ENCODE measurements at regions not wholly inside any gene's neighbourhood (a gene's known extent, or its start where the extent isn't known, plus 50 kb on each side); places are given as distances from the start of the nearest gene placed in this dataset.

- DNase-seq, result no peak
These were observed 516.9 kb downstream of the PTPRU start for GRCh38 chr1:29753244-29753643.

- DNase-seq, result no peak
These were observed 515.8 kb downstream of the PTPRU start for GRCh38 chr1:29752141-29752540.

GRCh38 chr1:29749024-29749945, 513.0 kb downstream of the PTPRU start:
- DNase-seq, result no peak

- no peak for DNase-seq
These were observed 510.9 kb downstream of the PTPRU start for GRCh38 chr1:29747196-29747595.

GRCh38 chr1:29746076-29746665, 509.8 kb downstream of the PTPRU start:
- DNase-seq, result no peak

- no peak for DNase-seq
These were observed 508.6 kb downstream of the PTPRU start for GRCh38 chr1:29744684-29745490.

GRCh38 chr1:29743931-29744330, 507.6 kb downstream of the PTPRU start:
- no peak for DNase-seq

- DNase-seq, result no peak
These were observed 506.9 kb downstream of the PTPRU start for GRCh38 chr1:29743264-29743663.

- DNase-seq, result no peak
These were observed 502.9 kb downstream of the PTPRU start for GRCh38 chr1:29739176-29739575.

GRCh38 chr1:29736582-29737188, 500.4 kb downstream of the PTPRU start:
- DNase-seq, result no peak

- no peak for DNase-seq
These were observed 496.1 kb downstream of the PTPRU start for GRCh38 chr1:29732453-29732852.

GRCh38 chr1:29730623-29731022, 494.3 kb downstream of the PTPRU start:
- DNase-seq, result no peak

- DNase-seq, result no peak
These were observed 493.0 kb downstream of the PTPRU start for GRCh38 chr1:29729281-29729680.

- no peak for DNase-seq
These were observed 492.4 kb downstream of the PTPRU start for GRCh38 chr1:29728703-29729102.

- no peak for DNase-seq
These were observed 488.9 kb downstream of the PTPRU start for GRCh38 chr1:29725262-29725661.

GRCh38 chr1:29722598-29722997, 486.3 kb downstream of the PTPRU start:
- no peak for DNase-seq

GRCh38 chr1:29719253-29719652, 482.9 kb downstream of the PTPRU start:
- DNase-seq, result no peak

GRCh38 chr1:29718791-29719190, 482.5 kb downstream of the PTPRU start:
- DNase-seq, result no peak

- DNase-seq, result no peak
These were observed 480.0 kb downstream of the PTPRU start for GRCh38 chr1:29716306-29716705.

GRCh38 chr1:29713857-29714256, 477.5 kb downstream of the PTPRU start:
- DNase-seq, result no peak

- DNase-seq, result no peak
These were observed 476.5 kb downstream of the PTPRU start for GRCh38 chr1:29712801-29713200.

- DNase-seq, result no peak
These were observed 475.9 kb downstream of the PTPRU start for GRCh38 chr1:29712284-29712651.

All from central memory CD4-positive, alpha-beta T cell (primary cell).